ENCODE measurements at regions not wholly inside any gene's neighbourhood (a gene's known extent, or its start where the extent isn't known, plus 50 kb on each side); places are given as distances from the start of the nearest gene placed in this dataset.

DNA sequence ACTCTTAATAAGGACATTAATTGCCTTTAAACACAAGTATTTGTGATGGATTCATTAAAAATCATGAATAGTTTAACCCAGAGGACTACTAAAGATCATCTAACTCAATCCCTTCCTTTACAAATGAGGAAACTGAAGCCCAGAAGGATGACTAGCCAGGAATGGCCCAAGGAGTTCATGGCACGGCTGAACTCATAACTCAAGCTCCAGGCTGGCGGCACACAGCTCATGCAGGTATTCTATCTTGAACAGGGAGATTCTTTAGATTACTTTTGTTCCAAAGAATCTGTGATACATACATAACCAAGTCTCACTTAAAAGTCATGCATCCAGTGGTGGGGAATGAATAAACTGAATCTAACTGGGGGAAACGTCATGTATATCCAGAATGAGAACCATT, 495.5 kb downstream of the ACTL7B start:
- Histone ChIP-seq H3K27me3 (ENCODE audit: control insufficient read depth, insufficient read depth, low read length, poor library complexity, severe bottlenecking) (no peaks in the 10 kb centered on the region), H3K27ac (ENCODE audit: insufficient read depth, low read depth, low read length, poor library complexity, severe bottlenecking) (no peak overlapping the region), H3K36me3 (ENCODE audit: control insufficient read depth, insufficient read depth, low read length) (no peaks in the 10 kb centered on the region), H3K4me3 (ENCODE audit: insufficient read depth, low read depth, low read length) (no peak overlapping the region), H3K9me3 (ENCODE audit: control insufficient read depth, low read length) (no peaks in the 10 kb centered on the region), H3K4me1 (ENCODE audit: control insufficient read depth, insufficient read depth, low read length) (no peaks in the 10 kb centered on the region)
- 100% methylated on average over 2 of the region's 3 CpGs for WGBS, 2 experiments

DNA sequence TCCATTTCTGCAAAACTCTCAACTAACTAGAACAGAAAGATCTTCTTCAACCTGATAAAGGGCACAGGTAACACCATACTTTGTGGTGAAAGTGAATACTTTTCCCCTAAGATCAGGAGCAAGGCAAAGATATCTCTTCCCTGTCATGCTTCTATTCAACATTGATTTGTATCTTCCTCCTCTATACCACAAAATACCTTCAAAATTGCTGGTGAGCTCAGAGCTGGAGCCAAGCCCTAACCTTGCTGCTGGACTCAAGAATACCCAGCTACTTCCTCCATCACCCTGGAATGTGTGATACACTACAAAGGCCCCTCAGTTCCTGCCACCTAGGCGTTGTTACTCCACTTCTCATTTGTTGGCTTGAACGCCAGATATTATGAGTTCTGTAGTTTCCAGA, 499.0 kb downstream of the ACTL7B start:
- 60 to 71% methylated on average over 2 of the region's 2 CpGs for WGBS, 2 experiments
- Histone ChIP-seq H3K4me3 (ENCODE audit: insufficient read depth, low read depth, low read length) (no peak overlapping the region), H3K4me1 (ENCODE audit: control insufficient read depth, insufficient read depth, low read length) (no peaks in the 10 kb centered on the region)

DNA sequence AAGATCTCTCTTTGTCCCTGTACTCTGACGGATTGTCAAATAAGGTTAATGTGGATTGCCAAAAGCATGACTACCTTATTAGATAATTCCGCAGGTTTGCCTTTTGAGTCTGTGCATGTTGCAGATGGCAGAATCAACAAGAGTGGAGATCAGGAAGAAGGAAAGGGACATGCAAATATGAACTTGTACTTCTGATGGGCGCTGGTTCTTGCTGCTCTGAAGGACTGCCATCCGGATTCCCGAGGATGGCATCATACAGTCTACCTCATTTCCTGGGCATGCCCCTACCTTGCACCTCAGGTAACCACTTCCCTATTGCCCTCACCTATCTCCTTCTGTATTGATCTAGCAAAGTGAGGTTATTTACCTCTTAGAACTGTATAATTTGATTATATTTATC, 504.2 kb downstream of the ACTL7B start:
- 95% methylated on average over 5 of the region's 5 CpGs for WGBS, 2 experiments
- no peaks in the 10 kb centered on the region for H3K36me3 ChIP-seq (ENCODE audit: control insufficient read depth, insufficient read depth, low read length)
- H3K4me1 ChIP-seq (ENCODE audit: control insufficient read depth, insufficient read depth, low read length): no peaks in the 10 kb centered on the region
- H3K9me3 ChIP-seq (ENCODE audit: control insufficient read depth, low read length): no peaks in the 10 kb centered on the region
- H3K27ac ChIP-seq (ENCODE audit: insufficient read depth, low read depth, low read length, poor library complexity, severe bottlenecking): no peak overlapping the region
- H3K4me3 ChIP-seq (ENCODE audit: insufficient read depth, low read depth, low read length): no peak overlapping the region
- no peaks in the 10 kb centered on the region for H3K27me3 ChIP-seq (ENCODE audit: control insufficient read depth, insufficient read depth, low read length, poor library complexity, severe bottlenecking)

More for the DNA sequence above, 499.0 kb downstream of the ACTL7B start:
- Histone ChIP-seq H3K27ac (ENCODE audit: insufficient read depth, low read depth, low read length, poor library complexity, severe bottlenecking) (no peak overlapping the region), H3K27me3 (ENCODE audit: control insufficient read depth, insufficient read depth, low read length, poor library complexity, severe bottlenecking) (no peaks in the 10 kb centered on the region), H3K36me3 (ENCODE audit: control insufficient read depth, insufficient read depth, low read length) (no peaks in the 10 kb centered on the region), H3K9me3 (ENCODE audit: control insufficient read depth, low read length) (no peaks in the 10 kb centered on the region)

DNA sequence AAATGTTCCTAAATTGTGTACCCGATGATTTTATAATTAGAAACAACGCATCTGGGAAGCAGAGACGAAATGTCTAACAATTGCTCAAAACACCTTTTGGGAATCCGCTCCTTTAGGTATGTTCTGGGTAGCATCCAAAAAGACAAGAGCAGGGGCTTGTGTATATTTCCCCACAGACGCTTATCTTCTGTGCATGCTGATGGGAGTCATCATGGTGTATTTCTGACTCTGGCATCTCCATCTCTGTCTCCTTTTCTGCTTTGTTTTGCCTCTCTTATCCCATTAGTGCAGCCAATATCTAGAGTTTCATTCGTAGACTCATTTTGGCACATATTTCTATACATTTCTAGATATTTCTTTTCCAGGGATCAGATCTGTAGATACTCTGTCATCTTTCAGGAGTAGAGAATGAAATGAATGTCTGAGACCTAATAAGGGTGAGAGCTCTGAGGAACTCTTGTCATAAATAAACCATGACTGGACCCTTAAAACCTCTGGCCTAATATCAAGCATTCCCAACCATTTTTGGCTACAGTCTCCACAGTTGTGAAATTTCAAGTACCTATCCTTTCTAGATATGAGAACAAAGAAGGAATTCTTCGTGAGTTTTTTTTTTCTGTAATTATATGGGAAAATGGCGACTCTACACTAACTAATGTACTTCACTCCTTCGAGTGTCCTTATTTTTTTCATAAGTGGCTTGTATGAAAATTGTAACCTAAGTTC, 508.2 kb downstream of the ACTL7B start:
- WGBS, 2 experiments: 97% methylated on average over 6 to 7 of the region's 9 CpGs
- H3K4me1 ChIP-seq (ENCODE audit: control insufficient read depth, insufficient read depth, low read length): no peaks in the 10 kb centered on the region
- H3K36me3 ChIP-seq (ENCODE audit: control insufficient read depth, insufficient read depth, low read length): no peaks in the 10 kb centered on the region
- no peaks in the 10 kb centered on the region for H3K27me3 ChIP-seq (ENCODE audit: control insufficient read depth, insufficient read depth, low read length, poor library complexity, severe bottlenecking)
- no peak overlapping the region for H3K27ac ChIP-seq (ENCODE audit: insufficient read depth, low read depth, low read length, poor library complexity, severe bottlenecking)
- H3K4me3 ChIP-seq (ENCODE audit: insufficient read depth, low read depth, low read length): no peak overlapping the region
- no peaks in the 10 kb centered on the region for H3K9me3 ChIP-seq (ENCODE audit: control insufficient read depth, low read length)

DNA sequence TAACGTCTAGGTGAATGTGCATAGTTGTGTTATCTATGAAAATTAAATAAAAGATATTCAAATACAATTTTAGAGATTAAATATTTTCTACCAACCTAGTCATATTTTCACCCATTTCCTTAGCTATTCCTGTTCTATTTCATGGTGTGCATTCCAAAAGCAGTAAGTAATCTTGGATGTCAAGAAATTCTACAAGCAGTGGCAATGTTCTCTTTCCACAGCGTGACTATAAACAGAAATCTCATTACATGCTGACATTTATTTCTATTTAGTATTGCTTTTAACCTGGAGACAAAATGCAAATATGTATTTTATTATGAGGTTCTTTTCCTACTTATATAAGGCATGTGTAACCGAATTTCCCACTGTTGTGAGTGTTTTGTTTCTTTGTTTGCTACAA, 510.0 kb downstream of the ACTL7B start:
- WGBS, 2 experiments: 97 to 100% methylated on average over 1 to 2 of the region's 3 CpGs
- no peaks in the 10 kb centered on the region for H3K27me3 ChIP-seq (ENCODE audit: control insufficient read depth, insufficient read depth, low read length, poor library complexity, severe bottlenecking)
- no peak overlapping the region for H3K4me3 ChIP-seq (ENCODE audit: insufficient read depth, low read depth, low read length)
- no peak overlapping the region for H3K27ac ChIP-seq (ENCODE audit: insufficient read depth, low read depth, low read length, poor library complexity, severe bottlenecking)
- H3K36me3 ChIP-seq (ENCODE audit: control insufficient read depth, insufficient read depth, low read length): no peaks in the 10 kb centered on the region
- no peaks in the 10 kb centered on the region for H3K9me3 ChIP-seq (ENCODE audit: control insufficient read depth, low read length)
- no peaks in the 10 kb centered on the region for H3K4me1 ChIP-seq (ENCODE audit: control insufficient read depth, insufficient read depth, low read length)

DNA sequence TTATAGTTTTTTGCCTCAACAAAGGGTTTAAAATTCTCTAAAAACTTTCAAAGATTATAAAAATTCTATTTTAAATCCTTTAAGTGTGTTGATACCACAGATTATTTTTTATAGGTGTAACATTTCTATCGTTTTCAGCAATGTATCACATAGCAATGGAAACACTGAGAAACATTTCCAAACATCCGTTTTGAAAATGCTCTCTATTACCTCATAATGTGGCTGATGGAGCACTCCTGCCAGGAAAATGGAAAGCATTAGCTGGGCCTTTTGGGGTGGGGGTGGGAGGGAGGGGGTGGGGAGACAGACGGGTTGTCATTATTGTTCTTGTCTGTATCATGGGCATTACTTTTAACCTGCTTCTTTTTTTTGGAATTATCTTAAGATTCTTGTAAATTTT, 516.5 kb downstream of the ACTL7B start:
- Histone ChIP-seq H3K27ac (ENCODE audit: insufficient read depth, low read depth, low read length, poor library complexity, severe bottlenecking) (no peak overlapping the region), H3K9me3 (ENCODE audit: control insufficient read depth, low read length) (no peaks in the 10 kb centered on the region), H3K4me3 (ENCODE audit: insufficient read depth, low read depth, low read length) (no peak overlapping the region), H3K27me3 (ENCODE audit: control insufficient read depth, insufficient read depth, low read length, poor library complexity, severe bottlenecking) (no peaks in the 10 kb centered on the region), H3K4me1 (ENCODE audit: control insufficient read depth, insufficient read depth, low read length) (no peaks in the 10 kb centered on the region), H3K36me3 (ENCODE audit: control insufficient read depth, insufficient read depth, low read length) (no peaks in the 10 kb centered on the region)
- 75% methylated on average over 1 of the region's 3 CpGs; no CpG with 5 or more reads in 1 of the 2 experiments for WGBS, 2 experiments

DNA sequence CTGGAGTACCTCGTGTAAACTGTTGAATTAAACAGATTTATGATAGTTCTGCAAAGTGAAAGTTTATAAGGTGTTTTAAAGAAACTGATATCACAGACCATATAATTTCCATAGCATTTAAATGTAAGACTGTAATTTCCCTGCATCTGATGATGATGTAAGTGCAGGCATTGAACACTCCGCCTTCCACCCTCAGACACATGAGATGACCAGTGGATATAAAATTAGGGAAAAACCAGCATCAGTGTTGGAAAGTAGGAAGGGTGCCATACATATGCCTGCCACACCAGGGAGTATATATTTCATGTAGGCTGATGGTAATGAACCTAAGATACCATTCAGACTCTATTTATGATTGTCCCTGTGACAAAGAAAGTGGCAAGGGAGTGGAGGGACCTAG, 519.2 kb downstream of the ACTL7B start:
- Histone ChIP-seq H3K4me3 (ENCODE audit: insufficient read depth, low read depth, low read length) (no peak overlapping the region), H3K36me3 (ENCODE audit: control insufficient read depth, insufficient read depth, low read length) (no peaks in the 10 kb centered on the region), H3K27ac (ENCODE audit: insufficient read depth, low read depth, low read length, poor library complexity, severe bottlenecking) (no peak overlapping the region), H3K9me3 (ENCODE audit: control insufficient read depth, low read length) (no peaks in the 10 kb centered on the region), H3K4me1 (ENCODE audit: control insufficient read depth, insufficient read depth, low read length) (no peaks in the 10 kb centered on the region), H3K27me3 (ENCODE audit: control insufficient read depth, insufficient read depth, low read length, poor library complexity, severe bottlenecking) (no peaks in the 10 kb centered on the region)
- WGBS, 2 experiments: 85 to 100% methylated on average over 2 of the region's 2 CpGs

DNA sequence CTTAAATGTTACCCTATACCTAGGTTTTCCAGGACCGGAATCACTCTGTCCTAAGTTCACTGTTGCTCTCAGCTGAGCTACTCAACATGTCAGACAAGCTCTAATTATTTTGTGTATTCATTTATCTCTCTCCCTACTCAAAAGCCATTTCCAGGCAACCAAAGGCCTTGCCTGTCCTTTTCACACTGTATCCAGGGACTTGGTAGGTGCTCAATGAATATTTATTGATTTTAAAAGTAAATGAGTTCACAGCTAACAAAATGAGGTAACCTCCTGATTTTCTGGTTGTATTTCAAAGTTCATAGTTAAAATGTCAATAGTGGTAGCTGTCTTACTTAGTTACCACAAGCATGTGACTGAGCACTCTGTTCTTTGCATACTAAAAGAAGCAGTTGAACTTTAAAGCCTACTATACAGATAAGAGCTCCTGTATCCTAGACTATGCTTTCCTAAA, 522.2 kb downstream of the ACTL7B start:
- 39 to 63% methylated on average over 1 of the region's 1 CpG for WGBS, 2 experiments
- no peaks in the 10 kb centered on the region for H3K27me3 ChIP-seq (ENCODE audit: control insufficient read depth, insufficient read depth, low read length, poor library complexity, severe bottlenecking)
- H3K27ac ChIP-seq (ENCODE audit: insufficient read depth, low read depth, low read length, poor library complexity, severe bottlenecking): no peak overlapping the region
- no peak overlapping the region for H3K4me3 ChIP-seq (ENCODE audit: insufficient read depth, low read depth, low read length)
- no peaks in the 10 kb centered on the region for H3K9me3 ChIP-seq (ENCODE audit: control insufficient read depth, low read length)
- no peaks in the 10 kb centered on the region for H3K4me1 ChIP-seq (ENCODE audit: control insufficient read depth, insufficient read depth, low read length)
- H3K36me3 ChIP-seq (ENCODE audit: control insufficient read depth, insufficient read depth, low read length): no peaks in the 10 kb centered on the region

DNA sequence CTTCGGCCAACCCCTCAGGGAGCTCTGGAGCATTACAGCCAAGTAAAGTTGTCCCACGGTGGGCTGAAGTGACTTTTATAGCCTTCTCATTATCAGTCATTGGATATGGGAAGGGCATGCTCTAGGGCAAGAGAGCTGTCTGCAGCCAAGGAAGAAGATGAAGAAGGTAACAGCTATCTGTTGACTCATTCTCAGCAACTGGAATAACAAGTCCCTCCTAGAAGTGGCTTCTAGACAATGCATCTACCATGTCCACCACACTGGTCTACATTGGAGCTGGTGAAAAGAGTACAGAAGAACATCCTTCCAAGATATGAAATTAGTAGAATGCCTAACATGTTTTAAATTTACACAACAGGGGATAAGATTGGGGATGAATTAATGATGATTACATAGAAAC, 524.2 kb downstream of the ACTL7B start:
- Histone ChIP-seq H3K36me3 (ENCODE audit: control insufficient read depth, insufficient read depth, low read length) (no peaks in the 10 kb centered on the region), H3K27ac (ENCODE audit: insufficient read depth, low read depth, low read length, poor library complexity, severe bottlenecking) (no peak overlapping the region), H3K27me3 (ENCODE audit: control insufficient read depth, insufficient read depth, low read length, poor library complexity, severe bottlenecking) (no peaks in the 10 kb centered on the region), H3K9me3 (ENCODE audit: control insufficient read depth, low read length) (no peaks in the 10 kb centered on the region), H3K4me3 (ENCODE audit: insufficient read depth, low read depth, low read length) (no peak overlapping the region), H3K4me1 (ENCODE audit: control insufficient read depth, insufficient read depth, low read length) (no peaks in the 10 kb centered on the region)
- 90 to 96% methylated on average over 2 of the region's 2 CpGs for WGBS, 2 experiments

DNA sequence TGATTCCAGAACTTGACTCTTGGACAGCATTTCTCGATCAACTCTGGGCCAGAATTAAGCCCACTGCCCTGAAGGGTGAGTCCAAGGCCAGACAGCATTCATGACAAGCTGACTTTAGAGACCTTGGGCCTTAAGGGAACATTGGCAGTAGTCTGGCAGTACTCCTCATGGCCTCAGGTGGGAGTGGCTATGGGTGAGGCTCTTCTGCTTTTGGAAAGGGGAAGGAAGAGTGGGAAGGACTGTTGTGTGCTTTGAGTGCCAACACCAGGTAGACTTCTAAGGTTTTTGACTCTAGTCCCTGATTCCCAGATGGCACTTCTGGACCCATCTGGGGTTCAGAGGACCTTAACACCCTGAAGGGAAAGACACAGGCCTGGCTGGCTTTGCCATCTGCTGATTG, 530.4 kb downstream of the ACTL7B start:
- Histone ChIP-seq H3K4me1 (ENCODE audit: control insufficient read depth, insufficient read depth, low read length) (no peaks in the 10 kb centered on the region), H3K27ac (ENCODE audit: insufficient read depth, low read depth, low read length, poor library complexity, severe bottlenecking) (no peak overlapping the region), H3K27me3 (ENCODE audit: control insufficient read depth, insufficient read depth, low read length, poor library complexity, severe bottlenecking) (no peaks in the 10 kb centered on the region), H3K36me3 (ENCODE audit: control insufficient read depth, insufficient read depth, low read length) (no peaks in the 10 kb centered on the region), H3K4me3 (ENCODE audit: insufficient read depth, low read depth, low read length) (no peak overlapping the region), H3K9me3 (ENCODE audit: control insufficient read depth, low read length) (no peaks in the 10 kb centered on the region)
- WGBS, 2 experiments: 90 to 93% methylated on average over 1 of the region's 1 CpG
